ENCODE measurements at regions not wholly inside any gene's neighbourhood (a gene's known extent, or its start where the extent isn't known, plus 50 kb on each side); places are given as distances from the start of the nearest gene placed in this dataset.

- ATAC-seq: no peak
- TF ChIP-seq CREB5 (CRISPR knock-in tag; IDR thresholded peaks at IDR 0.05; ENCODE audit: low read depth): no peak
- no peak for TF ChIP-seq ESRRG (CRISPR knock-in tag; IDR thresholded peaks at IDR 0.05)
- TF ChIP-seq CSRNP3 (CRISPR knock-in tag; IDR thresholded peaks at IDR 0.05): no peak
- no peak for TF ChIP-seq TSHZ2 (CRISPR knock-in tag; IDR thresholded peaks at IDR 0.05)
- TF ChIP-seq ZNF565 (CRISPR knock-in tag; conservative IDR thresholded peaks at IDR 0.05; ENCODE audit: low read depth): no peak
- no peak for TF ChIP-seq BACH2 (CRISPR knock-in tag; IDR thresholded peaks at IDR 0.05; ENCODE audit: borderline replicate concordance)
- TF ChIP-seq ISL1 (CRISPR knock-in tag; IDR thresholded peaks at IDR 0.05): no peak
- no peak for TF ChIP-seq ZFP30 (CRISPR knock-in tag; IDR thresholded peaks at IDR 0.05)
- TF ChIP-seq TOX (CRISPR knock-in tag; IDR thresholded peaks at IDR 0.05; ENCODE audit: borderline replicate concordance): no peak
- no peak for TF ChIP-seq TCF4 (CRISPR knock-in tag; IDR thresholded peaks at IDR 0.05; ENCODE audit: borderline replicate concordance)
- no peak for TF ChIP-seq RARB (CRISPR knock-in tag; IDR thresholded peaks at IDR 0.05)
- no peak for TF ChIP-seq ZC3H10 (CRISPR knock-in tag; IDR thresholded peaks at IDR 0.05)
- no peak for TF ChIP-seq POU6F1 (CRISPR knock-in tag; IDR thresholded peaks at IDR 0.05; ENCODE audit: borderline replicate concordance, low read depth)
Observed at GRCh38 chr12:115698257-115698656, 579.2 kb downstream of the MED13L start.

- TF ChIP-seq PPARA (CRISPR knock-in tag; IDR thresholded peaks at IDR 0.05; ENCODE audit: borderline replicate concordance): no peak
- ATAC-seq: no peak
Observed at GRCh38 chr12:115697340-115697739, 580.2 kb downstream of the MED13L start.

- ATAC-seq: no peak
- TF ChIP-seq PPARA (CRISPR knock-in tag; IDR thresholded peaks at IDR 0.05; ENCODE audit: borderline replicate concordance): no peak
- TF ChIP-seq ZNF70 (CRISPR knock-in tag; IDR thresholded peaks at IDR 0.05): no peak
- TF ChIP-seq SNAI2 (CRISPR knock-in tag; IDR thresholded peaks at IDR 0.05): no peak
- no peak for TF ChIP-seq BACH2 (CRISPR knock-in tag; IDR thresholded peaks at IDR 0.05; ENCODE audit: borderline replicate concordance)
- no peak for TF ChIP-seq PATZ1 (CRISPR knock-in tag; IDR thresholded peaks at IDR 0.05; ENCODE audit: borderline replicate concordance)
Observed at GRCh38 chr12:115694564-115694963, 582.9 kb downstream of the MED13L start.

GRCh38 chr12:115693970-115694369 is 583.5 kb downstream of the MED13L start:
- no peak for ATAC-seq
- no peak for TF ChIP-seq TCF4 (CRISPR knock-in tag; IDR thresholded peaks at IDR 0.05; ENCODE audit: borderline replicate concordance)
- TF ChIP-seq PATZ1 (CRISPR knock-in tag; IDR thresholded peaks at IDR 0.05; ENCODE audit: borderline replicate concordance): no peak
- no peak for TF ChIP-seq CREB5 (CRISPR knock-in tag; IDR thresholded peaks at IDR 0.05; ENCODE audit: low read depth)
- no peak for TF ChIP-seq ZFP30 (CRISPR knock-in tag; IDR thresholded peaks at IDR 0.05)
- no peak for TF ChIP-seq ZNF565 (CRISPR knock-in tag; conservative IDR thresholded peaks at IDR 0.05; ENCODE audit: low read depth)
- no peak for TF ChIP-seq ZFP3 (CRISPR knock-in tag; IDR thresholded peaks at IDR 0.05)
- TF ChIP-seq SNAI2 (CRISPR knock-in tag; IDR thresholded peaks at IDR 0.05): no peak
- TF ChIP-seq ZNF70 (CRISPR knock-in tag; IDR thresholded peaks at IDR 0.05): no peak
- no peak for TF ChIP-seq POU6F1 (CRISPR knock-in tag; IDR thresholded peaks at IDR 0.05; ENCODE audit: borderline replicate concordance, low read depth)
- no peak for TF ChIP-seq ESRRG (CRISPR knock-in tag; IDR thresholded peaks at IDR 0.05)
- TF ChIP-seq RARB (CRISPR knock-in tag; IDR thresholded peaks at IDR 0.05): no peak
- no peak for TF ChIP-seq CSDC2 (CRISPR knock-in tag; IDR thresholded peaks at IDR 0.05)
